ENCODE measurements at regions not wholly inside any gene's neighbourhood (a gene's known extent, or its start where the extent isn't known, plus 50 kb on each side); places are given as distances from the start of the nearest gene placed in this dataset.

DNA sequence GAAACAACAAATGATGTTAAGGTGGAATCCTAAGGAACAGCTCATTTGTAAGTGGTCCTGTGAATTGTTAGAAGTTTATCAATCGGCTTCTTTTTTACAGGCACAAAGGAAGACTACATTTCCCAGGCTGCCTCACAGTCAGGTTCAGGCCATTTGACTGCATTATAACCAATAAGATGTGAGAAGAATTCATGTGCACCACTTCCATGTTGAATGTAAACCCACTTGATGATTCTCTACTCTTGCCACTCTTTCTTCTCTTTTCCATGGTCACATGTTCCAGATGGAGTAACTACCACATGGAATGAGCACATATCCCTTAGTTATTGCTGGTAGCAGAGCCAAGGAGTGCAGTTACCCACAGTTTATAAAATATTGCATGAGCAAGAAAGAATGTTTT is 67.1 kb upstream of the GZMB start:
- no peak overlapping the region for H3K9ac ChIP-seq (ENCODE audit: low read depth, low read length)
- intact Hi-C loops (cut with micrococcal nuclease) (no loop called here), in situ Hi-C loops (cut with MboI; ENCODE audit: low sequenced_read_pairs) (no loop called here), dilution Hi-C loops (cut with HindIII; ENCODE audit: low sequenced_read_pairs, unreplicated experiment) (no loop called here)
- H2BK120ac ChIP-seq (ENCODE audit: low read depth, low read length) = no peak overlapping the region
- no peak overlapping the region for H3K56ac ChIP-seq (ENCODE audit: extremely low read depth, insufficient read depth, low read length)
- H2AK9ac ChIP-seq (replicated peaks; ENCODE audit: low read depth, low read length, poor library complexity) = no peak overlapping the region
- no peak overlapping the region for H2AFZ ChIP-seq (replicated peaks; ENCODE audit: low read length, poor library complexity)
- H4K20me1 ChIP-seq (ENCODE audit: insufficient read depth, low read length) = no peaks in the 10 kb centered on the region
- no peak overlapping the region for H3K4me2 ChIP-seq (ENCODE audit: low read depth, low read length)
- H3K27me3 ChIP-seq (ENCODE audit: control insufficient read depth, insufficient read depth, low read length) = no peaks in the 10 kb centered on the region
- no peak for DNase-seq
- H2BK15ac ChIP-seq (ENCODE audit: low read depth, low read length) = no peak overlapping the region
- POLR2A ChIA-PET (ENCODE audit: unreplicated experiment) = no interaction called here
- no peaks in the 10 kb centered on the region for H3K79me1 ChIP-seq (ENCODE audit: low read depth in 1 of 2, low read length in 2 of 2)
- no peak overlapping the region for H3K4ac ChIP-seq (ENCODE audit: low read depth, low read length)
- H3K4me3 ChIP-seq (ENCODE audit: insufficient read depth, low read depth, low read length) = no peak overlapping the region
- H4K8ac ChIP-seq (ENCODE audit: low read depth in 2 of 2, low read length in 2 of 2) = no peak overlapping the region
- H2BK5ac ChIP-seq (ENCODE audit: low read depth, low read length, poor library complexity, severe bottlenecking) = no peak overlapping the region
- H4K5ac ChIP-seq (ENCODE audit: low read depth, low read length) = no peak overlapping the region
- no peak overlapping the region for H3K23ac ChIP-seq (ENCODE audit: low read depth, low read length)
- H2AK5ac ChIP-seq (ENCODE audit: low read depth, low read length) = no peak overlapping the region
- no peak overlapping the region for H4K91ac ChIP-seq (ENCODE audit: insufficient read depth, low read depth, low read length)
- no peak overlapping the region for H3K14ac ChIP-seq (replicated peaks; ENCODE audit: low read depth, low read length)
- H2BK20ac ChIP-seq (ENCODE audit: low read depth, low read length) = no peak overlapping the region
- H3K36me3 ChIP-seq (ENCODE audit: control insufficient read depth, insufficient read depth, low read length) = no peaks in the 10 kb centered on the region
- CTCF ChIA-PET = no interaction called here
- no peaks in the 10 kb centered on the region for H3K9me1 ChIP-seq (ENCODE audit: insufficient read depth, low read length)
- no peak overlapping the region for H3K27ac ChIP-seq (ENCODE audit: insufficient read depth, low read length)
- no peaks in the 10 kb centered on the region; the same call in 1 of the 2 replicates for H3K9me3 ChIP-seq (ENCODE audit: control insufficient read depth, insufficient read depth, low read length)
- TF ChIP-seq RAD21 (IDR thresholded peaks at IDR 0.05; ENCODE audit: low read length) = no peak
- no peak for TF ChIP-seq MAFK (IDR thresholded peaks at IDR 0.05; ENCODE audit: low read depth, low read length)
- no peak for TF ChIP-seq CEBPB (IDR thresholded peaks at IDR 0.05; ENCODE audit: low read depth, low read length)
- no peak for TF ChIP-seq BHLHE40 (IDR thresholded peaks at IDR 0.05; ENCODE audit: low read depth, low read length)
- TF ChIP-seq NFE2L2 (IDR thresholded peaks at IDR 0.05; ENCODE audit: low read depth, low read length) = no peak
- no peak for TF ChIP-seq RCOR1 (IDR thresholded peaks at IDR 0.05; ENCODE audit: insufficient replicate concordance, low read length)
- TF ChIP-seq, protein P1, sequence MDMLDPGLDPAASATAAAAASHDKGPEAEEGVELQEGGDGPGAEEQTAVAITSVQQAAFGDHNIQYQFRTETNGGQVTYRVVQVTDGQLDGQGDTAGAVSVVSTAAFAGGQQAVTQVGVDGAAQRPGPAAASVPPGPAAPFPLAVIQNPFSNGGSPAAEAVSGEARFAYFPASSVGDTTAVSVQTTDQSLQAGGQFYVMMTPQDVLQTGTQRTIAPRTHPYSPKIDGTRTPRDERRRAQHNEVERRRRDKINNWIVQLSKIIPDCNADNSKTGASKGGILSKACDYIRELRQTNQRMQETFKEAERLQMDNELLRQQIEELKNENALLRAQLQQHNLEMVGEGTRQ (IDR thresholded peaks at IDR 0.05; ENCODE audit: low read depth, low read length) = no peak
- TF ChIP-seq, protein P2, sequence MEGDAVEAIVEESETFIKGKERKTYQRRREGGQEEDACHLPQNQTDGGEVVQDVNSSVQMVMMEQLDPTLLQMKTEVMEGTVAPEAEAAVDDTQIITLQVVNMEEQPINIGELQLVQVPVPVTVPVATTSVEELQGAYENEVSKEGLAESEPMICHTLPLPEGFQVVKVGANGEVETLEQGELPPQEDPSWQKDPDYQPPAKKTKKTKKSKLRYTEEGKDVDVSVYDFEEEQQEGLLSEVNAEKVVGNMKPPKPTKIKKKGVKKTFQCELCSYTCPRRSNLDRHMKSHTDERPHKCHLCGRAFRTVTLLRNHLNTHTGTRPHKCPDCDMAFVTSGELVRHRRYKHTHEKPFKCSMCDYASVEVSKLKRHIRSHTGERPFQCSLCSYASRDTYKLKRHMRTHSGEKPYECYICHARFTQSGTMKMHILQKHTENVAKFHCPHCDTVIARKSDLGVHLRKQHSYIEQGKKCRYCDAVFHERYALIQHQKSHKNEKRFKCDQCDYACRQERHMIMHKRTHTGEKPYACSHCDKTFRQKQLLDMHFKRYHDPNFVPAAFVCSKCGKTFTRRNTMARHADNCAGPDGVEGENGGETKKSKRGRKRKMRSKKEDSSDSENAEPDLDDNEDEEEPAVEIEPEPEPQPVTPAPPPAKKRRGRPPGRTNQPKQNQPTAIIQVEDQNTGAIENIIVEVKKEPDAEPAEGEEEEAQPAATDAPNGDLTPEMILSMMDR (conservative IDR thresholded peaks at IDR 0.05; ENCODE audit: low read depth, low read length) = no peak
- TF ChIP-seq, protein P3, sequence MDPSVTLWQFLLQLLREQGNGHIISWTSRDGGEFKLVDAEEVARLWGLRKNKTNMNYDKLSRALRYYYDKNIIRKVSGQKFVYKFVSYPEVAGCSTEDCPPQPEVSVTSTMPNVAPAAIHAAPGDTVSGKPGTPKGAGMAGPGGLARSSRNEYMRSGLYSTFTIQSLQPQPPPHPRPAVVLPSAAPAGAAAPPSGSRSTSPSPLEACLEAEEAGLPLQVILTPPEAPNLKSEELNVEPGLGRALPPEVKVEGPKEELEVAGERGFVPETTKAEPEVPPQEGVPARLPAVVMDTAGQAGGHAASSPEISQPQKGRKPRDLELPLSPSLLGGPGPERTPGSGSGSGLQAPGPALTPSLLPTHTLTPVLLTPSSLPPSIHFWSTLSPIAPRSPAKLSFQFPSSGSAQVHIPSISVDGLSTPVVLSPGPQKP (IDR thresholded peaks at IDR 0.05; ENCODE audit: borderline replicate concordance, low read depth, low read length) = no peak
- TF ChIP-seq MXI1 (IDR thresholded peaks at IDR 0.05; ENCODE audit: borderline replicate concordance, low read depth, low read length) = no peak
- TF ChIP-seq MAZ (IDR thresholded peaks at IDR 0.05; ENCODE audit: borderline replicate concordance, low read depth, low read length) = no peak
- TF ChIP-seq SMC3 (IDR thresholded peaks at IDR 0.05; ENCODE audit: low read depth, low read length) = no peak
- no peak for TF ChIP-seq POLR2A (IDR thresholded peaks at IDR 0.05; ENCODE audit: low read depth, low read length)
- TF ChIP-seq RFX5 (IDR thresholded peaks at IDR 0.05; ENCODE audit: low read depth, low read length) = no peak
- no peak for TF ChIP-seq FOS (IDR thresholded peaks at IDR 0.05; ENCODE audit: low read depth, low read length)
- no peak for TF ChIP-seq CHD1 (IDR thresholded peaks at IDR 0.05; ENCODE audit: low read depth, low read length)
- no peak overlapping the region for H3K18ac ChIP-seq (ENCODE audit: low read depth, low read length)
- no CpG with 5 or more reads among the region's 1 CpG for WGBS, 2 experiments (ENCODE audit: extremely low coverage in 2 of 2, insufficient read length in 1 of 2)
- no peak for ATAC-seq (ENCODE audit: low read depth)
- no TSS peak for BruUV-seq (replicated peaks)
- no peaks in the 10 kb centered on the region for H3K4me1 ChIP-seq (ENCODE audit: control insufficient read depth, insufficient read depth, low read length)

Data from IMR-90 (cell line).